HG03196 (cell line): ENCODE measurements at regions not wholly inside any gene's neighbourhood (a gene's known extent, or its start where the extent isn't known, plus 50 kb on each side); places are given as distances from the start of the nearest gene placed in this dataset.
A peak's percentile ranks its signal among the peaks of the same experiment; 100 is the strongest.
"Not testable (repeated sequence)": the region's sequence is repeated elsewhere in the genome, so short reads cannot be mapped to it uniquely, and the experiment has no call there.

Experiments used
- ATAC-seq: cut with Tn5 transposase; IDR thresholded peaks from one replicate; pipeline ENCODE4 v1.9.1; 2021; ENCODE audit not compliant: unreplicated experiment

DNA sequence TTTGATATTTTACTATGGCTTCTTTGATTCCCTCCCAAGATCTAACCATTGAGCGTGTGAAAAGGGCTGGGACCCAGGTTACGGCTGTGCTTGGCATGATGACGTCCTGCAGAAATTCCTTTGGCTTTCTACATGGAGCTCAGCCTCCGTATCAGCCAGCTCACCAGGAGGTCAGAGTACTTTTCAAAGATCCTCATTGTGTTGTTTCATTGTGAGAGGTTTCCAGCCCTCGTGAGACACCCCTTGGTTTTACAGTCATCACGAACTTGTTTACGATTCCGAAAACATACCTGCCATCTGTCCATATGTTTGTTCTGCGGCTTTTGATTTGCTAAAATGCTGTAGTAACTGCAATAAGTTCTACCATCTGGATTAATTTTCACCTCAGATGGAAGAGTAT lies 453.1 kb downstream of the TMEM121 start:
- ATAC-seq = no peak

DNA sequence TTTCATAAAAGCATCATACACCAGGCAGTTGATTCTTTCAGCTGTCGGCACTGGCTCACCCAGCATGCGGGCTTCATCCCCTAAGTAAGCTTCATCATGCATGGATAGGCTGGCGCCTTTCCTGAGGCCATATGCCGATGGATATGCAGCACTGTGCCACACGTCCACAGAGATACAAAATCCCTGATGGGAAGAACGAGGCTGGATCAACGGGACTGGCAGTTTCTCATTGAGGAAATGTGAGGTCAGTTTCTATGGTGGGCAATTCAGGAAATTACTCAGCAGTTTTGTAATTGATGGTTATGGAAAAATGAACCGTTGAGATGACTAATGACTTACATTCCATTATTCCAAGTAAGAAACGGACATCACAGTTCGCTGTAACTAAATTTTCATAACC lies 453.8 kb downstream of the TMEM121 start:
- no peak for ATAC-seq

DNA sequence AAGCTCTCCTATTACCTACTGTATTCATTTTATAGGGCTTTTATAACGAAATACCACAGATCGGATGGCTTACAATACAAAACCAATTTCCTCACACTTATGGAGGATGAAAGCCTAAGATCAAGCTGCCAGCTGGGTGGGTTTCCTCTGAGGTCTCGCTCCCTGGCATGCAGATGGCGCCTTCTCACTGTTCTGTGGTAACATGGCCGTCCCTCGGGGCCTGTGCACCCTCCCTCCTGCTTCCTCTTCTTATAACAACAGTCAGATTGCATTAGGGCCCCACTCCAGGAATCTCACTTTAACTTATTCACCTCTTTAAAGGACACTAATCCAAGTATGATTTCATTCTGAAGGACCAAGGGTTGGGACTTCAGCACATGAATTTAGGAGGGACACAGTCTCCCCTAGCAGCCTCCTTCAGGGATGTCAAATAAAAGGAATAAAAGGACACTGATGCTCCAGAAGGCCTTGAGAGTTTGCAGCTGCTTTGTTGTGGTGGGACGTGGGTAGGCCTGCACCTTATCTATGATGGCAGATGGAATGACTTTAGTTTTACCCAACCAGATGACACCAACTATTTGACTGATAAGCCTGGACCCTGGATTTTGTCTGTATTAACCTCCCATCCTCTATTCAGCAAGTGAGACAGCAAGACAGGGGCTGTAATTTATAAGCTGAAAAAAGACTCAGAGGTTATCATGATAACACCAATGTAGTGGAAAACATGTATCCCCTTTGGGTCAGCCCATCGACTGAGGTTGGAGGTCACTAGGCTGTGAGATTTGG lies 455.3 kb downstream of the TMEM121 start:
- not testable (repeated sequence) for ATAC-seq

- no peak for ATAC-seq
Observed at GRCh38 chr14:105982664-105983063, 456.3 kb downstream of the TMEM121 start.

- ATAC-seq = no peak
Observed at GRCh38 chr14:105986894-105987284, 460.5 kb downstream of the TMEM121 start.

DNA sequence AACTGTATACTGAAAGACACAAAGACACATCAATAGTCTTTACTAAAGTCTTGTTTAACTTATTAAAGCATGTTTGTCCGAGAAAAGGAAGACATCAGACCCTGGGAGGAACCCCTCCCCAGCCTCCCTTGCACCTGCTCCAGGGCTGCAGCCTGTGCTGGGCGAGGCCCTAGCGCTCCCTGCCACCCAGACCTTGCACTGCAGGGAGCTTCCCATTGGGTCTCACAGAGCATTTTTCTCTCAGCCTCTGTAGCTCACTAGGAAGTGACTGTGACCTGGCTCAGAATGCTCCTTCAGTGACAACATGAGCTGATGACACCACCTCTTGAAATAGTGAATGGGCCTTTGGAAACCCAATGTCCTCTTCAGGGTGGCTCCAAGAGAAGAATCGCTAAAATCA lies 461.2 kb downstream of the TMEM121 start:
- no peak for ATAC-seq

- ATAC-seq = no peak
Observed at GRCh38 chr14:105989566-105990302, 463.4 kb downstream of the TMEM121 start.

DNA sequence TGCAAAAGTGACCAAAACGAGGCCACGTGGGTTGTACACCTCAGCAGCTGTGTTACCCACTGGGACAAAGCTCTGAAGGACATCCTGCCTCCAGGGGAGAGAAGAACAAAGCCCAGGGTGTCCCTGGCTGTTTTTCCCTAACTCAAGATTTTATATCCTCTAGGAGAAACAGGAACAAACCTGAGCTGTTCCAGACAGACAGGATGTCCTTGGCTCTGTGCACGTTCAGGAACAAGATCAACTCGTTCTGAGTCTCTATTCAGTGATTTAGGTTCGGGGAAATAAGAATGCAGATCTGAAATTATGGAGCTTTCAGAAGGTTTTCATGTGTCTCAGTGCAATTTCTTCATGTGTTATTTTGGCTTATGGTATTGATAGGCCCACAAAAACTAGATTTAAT lies 465.3 kb downstream of the TMEM121 start:
- not testable (repeated sequence) for ATAC-seq

DNA sequence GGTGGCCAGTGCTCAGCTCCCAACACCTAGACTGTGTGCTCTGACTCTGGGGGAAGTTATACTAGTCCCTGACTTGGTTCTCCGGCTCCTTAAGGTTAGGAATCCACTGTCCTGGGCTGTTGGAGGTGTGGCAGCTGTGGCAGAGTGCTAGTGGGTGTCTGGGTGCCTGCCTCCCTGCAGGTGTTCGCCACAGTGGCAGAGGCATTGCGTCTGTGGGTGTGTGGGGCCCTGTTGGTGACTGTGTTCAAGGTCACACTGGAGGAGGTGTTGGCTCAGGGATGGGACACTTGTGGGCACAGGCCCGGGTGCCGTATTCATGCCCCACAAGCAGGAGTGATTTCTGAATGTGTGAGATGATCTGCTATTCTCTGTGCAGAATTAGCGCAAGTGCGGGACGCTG lies 467.4 kb downstream of the TMEM121 start:
- ATAC-seq = no peak

GRCh38 chr14:105995011-105995710 lies 468.8 kb downstream of the TMEM121 start:
- ATAC-seq = not testable (repeated sequence)

- ATAC-seq = not testable (repeated sequence)
Observed at GRCh38 chr14:105998597-105998996, 472.2 kb downstream of the TMEM121 start.

GRCh38 chr14:105999361-106000028 lies 473.1 kb downstream of the TMEM121 start:
- peak; percentile 85 for ATAC-seq

GRCh38 chr14:106000029-106000511 lies 473.7 kb downstream of the TMEM121 start:
- peak; percentile 25 for ATAC-seq

DNA sequence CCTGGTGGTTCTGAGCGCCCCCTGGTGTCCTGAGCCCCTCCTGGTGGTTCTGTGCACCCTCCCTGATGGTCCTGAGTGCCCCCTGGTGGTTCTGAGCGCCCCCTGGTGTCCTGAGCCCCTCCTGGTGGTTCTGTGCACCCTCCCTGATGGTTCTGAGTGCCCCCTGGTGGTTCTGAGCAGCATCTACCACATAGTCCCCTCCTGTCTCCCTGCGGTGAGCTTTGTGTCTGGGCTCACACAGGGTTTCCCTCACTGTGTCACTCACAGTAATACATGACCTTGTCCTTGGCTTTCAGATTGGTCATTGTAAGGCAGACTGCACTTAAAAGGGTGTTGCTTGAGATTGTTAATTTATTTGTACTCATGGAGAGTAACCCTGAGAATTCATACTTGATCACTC lies 474.9 kb downstream of the TMEM121 start:
- ATAC-seq = not testable (repeated sequence)

GRCh38 chr14:106003351-106003750 lies 477.0 kb downstream of the TMEM121 start:
- ATAC-seq = no peak

DNA sequence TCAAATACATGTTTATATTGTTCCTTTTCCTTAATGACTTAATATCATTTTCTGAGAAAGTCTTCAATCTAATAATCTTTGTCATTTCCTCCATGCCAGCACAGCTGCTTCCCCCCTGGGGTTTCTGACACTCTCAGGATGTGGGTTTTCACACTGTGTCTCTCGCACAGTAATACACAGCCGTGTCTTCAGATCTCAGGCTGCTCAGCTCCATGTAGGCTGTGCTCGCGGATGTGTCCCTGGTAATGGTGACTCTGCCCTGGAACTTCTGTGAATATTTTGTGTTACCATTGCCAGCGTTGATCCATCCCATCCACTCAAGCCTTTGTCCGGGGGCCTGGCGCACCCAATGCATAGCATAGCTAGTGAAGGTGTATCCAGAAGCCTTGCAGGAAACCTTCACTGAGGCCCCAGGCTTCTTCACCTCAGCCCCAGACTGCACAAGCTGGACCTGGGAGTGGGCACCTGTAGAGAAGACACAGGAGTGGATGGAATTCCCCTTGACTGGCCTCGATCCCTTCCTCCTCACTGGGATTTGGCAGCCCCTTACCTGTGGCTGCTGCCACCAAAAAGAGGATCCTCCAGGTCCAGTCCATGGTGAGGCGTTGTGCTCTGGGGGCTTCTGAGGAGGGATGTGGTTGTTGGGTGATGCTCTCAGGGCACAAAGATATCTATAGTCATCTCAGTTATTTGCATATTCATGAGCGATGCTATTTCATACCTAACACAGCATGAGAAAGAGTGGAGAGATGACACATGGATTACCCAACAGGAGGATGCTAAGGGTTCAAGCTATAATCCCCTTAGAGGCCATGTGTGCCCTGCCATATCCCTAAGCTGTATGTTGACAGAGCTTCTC lies 478.8 kb downstream of the TMEM121 start:
- ATAC-seq = not testable (repeated sequence)

GRCh38 chr14:106006043-106006442 lies 479.7 kb downstream of the TMEM121 start:
- ATAC-seq = not testable (repeated sequence)

DNA sequence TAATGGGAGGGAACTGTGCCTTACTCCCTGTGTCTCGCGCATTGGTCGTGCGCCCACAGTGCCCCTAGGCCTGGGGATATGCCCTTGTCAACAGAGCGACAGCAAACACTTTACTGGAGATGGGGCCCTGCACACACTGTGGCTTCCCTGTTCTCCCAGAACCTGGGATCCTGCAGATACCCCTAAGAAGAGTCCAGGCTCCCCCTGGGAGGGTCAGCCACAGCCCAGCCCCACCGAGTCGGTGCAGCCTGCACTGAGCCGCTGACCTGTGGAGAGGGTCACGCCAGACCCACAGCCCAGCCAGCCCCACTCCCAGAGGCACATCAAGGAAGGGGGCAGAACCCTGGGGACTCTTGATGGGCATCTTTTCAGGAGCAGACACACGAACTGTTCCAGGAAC lies 480.3 kb downstream of the TMEM121 start:
- not testable (repeated sequence) for ATAC-seq

GRCh38 chr14:106010783-106011182 lies 484.4 kb downstream of the TMEM121 start:
- no peak for ATAC-seq
